Dedifferentiated amniotic fluid mesenchymal stem cell (primary cell): ENCODE measurements at regions not wholly inside any gene's neighbourhood (a gene's known extent, or its start where the extent isn't known, plus 50 kb on each side); places are given as distances from the start of the nearest gene placed in this dataset.
"Not testable (repeated sequence)": the region's sequence is repeated elsewhere in the genome, so short reads cannot be mapped to it uniquely, and the experiment has no call there.

Experiments used
- DNase-seq: peaks from one replicate; pipeline ENCODE4 v3.0.0-alpha.2; 2016; ENCODE audit errors: extremely low spot score

DNA sequence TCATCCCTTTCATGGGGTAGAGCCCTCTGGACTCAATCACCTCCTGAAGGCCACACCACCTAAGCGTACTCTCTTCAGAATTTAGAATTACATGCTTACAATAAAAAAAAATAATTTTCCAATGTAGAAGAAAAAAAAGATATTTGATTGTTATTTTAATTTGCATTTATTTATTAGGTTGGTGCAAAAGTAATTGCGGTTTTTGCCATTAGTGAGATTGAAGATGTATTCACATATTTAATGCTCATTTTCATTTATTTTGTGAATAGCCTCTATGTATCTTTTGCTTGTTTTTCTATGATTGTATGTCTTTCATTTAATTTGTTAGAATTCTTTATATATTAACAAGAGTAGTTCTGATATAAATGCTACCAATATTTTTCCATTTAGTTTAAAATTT lies 220.5 kb downstream of the RND3 start:
- DNase-seq: no peak

DNA sequence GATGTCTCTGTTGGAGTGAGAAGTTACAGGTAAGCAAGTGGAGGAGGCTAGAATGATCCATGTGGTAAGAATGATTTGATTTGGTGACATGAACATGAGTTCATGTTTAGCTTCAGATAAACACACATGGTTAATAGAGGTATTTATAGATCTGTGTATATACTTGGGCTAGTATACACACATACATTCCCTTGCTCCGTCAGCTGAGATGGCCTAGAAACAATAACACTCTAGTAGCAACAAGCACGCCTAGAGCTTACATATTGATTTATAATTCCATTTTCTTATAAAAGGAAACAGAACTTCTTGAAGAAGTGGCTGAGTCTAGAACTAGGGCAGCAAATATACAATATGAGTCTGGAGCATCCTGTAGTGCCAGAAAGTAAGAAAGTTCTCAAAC lies 223.0 kb downstream of the RND3 start:
- DNase-seq: no peak

DNA sequence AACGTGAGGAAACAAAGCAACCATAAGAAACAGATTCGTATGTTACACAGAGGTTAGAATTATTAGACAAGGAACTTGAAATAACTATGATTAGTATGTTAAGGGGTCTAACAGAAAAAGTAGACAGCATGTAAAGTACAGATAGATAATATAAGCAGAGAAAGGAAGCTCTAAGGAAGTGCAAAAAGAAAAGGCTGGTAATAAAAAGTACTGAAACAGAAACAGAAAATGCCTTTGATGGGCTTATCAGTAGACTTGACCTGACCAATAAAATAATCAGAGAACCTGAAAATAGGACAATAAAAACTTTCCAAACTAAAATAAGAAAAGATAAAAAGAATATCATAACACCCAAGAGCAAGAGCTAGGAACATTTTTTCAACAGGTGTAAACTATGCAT lies 225.8 kb downstream of the RND3 start:
- no peak for DNase-seq

DNA sequence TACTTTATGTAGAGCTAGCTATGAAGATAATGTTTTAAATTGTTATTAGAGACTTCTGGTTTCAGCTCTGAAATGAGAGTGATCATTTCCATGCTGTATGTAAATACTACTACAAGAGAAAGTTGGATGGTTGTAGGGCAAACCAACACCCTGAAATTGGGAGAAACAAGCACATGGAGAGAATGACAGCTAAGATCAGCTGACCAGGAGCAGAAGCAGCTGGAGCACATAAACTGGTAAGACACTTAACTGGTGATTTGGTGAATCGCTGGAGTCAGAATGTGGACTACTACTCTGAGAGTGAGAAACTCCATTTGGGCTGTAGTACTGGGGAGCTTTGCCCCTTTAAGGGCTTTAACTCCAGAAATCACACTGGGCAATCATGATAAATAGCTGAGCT lies 226.8 kb downstream of the RND3 start:
- DNase-seq: no peak

DNA sequence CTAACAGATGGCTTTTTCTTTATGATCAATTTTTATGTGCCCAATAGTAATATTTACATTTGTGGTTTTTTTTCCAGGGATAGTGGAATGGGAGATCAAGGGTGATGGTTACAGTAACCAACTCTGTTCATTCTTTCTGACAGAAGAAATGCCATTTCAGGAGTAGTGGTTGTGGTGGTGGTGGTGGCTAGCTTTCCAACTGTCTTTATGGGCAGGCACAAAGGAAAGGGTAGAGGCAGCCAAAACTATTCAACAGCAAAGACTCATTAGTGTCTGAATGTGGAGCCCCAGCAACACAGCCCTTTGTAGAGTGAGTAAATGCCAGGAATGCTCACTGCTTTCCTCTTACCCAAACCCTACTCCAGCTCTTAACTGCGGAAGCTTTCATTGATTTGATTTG lies 227.7 kb downstream of the RND3 start:
- no peak for DNase-seq

DNA sequence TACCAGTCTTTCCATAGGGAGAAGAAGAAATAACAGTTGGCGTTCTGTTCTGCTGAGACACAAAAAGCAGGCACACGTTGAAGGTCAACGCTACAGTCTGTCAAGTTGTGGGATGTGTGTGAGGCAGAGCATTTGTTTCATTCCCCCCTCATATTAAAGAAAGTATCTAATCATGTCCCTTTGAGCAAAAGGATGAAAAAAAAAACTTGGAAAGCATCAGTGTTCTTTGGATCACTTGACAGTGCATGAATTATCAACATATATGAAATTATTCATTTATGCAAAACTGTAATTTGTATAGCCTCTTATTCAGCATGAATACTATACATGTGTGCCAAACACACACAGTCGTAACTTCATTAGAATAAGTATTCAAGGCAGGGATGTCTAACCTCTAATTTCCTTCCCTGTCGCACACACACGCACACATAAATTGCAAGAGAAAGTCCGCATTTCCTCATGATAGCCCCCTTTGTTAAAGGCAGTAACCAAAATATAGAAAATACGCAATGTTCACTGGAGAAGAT lies 228.6 kb downstream of the RND3 start:
- no peak for DNase-seq

- no peak for DNase-seq
Measured at GRCh38 chr2:150256736-150257135, 230.7 kb downstream of the RND3 start.

DNA sequence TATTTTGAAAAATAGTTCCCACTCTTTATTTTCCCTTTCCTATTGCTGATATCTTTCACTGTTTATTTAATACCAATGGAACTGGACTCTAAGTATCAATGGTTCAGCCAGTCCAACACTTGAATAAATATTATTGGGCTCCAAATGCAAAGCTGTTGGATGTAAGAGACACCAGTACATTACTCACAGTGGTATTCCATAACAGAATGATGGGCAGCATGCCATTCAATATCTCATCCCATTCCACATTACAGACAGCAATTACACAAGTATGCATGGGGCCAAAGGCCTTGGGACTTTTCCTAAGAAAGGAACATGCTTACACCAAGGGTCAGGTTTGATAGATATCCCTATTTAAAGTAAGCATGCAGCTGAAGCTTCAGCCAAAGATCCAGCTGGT lies 231.9 kb downstream of the RND3 start:
- DNase-seq: peak; percentile 30

DNA sequence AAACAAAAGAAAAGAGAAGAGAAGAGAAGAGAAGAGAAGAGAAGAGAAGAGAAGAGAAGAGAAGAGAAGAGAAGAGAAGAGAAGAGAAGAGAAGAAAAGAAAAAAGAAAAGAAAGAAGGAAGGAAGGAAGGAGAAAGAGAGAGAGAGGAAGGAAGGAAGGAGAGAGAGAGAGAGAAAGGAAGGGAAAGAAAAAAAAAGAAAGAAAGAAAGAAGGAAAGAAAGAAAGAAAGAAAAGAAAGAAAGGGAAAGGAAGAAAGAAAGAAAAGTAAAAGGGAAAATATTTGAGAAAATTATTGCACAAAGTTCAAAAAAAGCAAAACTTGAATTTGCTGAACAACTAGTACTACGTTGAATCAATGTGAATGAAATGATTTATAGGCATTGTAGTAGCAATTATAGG lies 237.7 kb downstream of the RND3 start:
- DNase-seq: not testable (repeated sequence)

GRCh38 chr2:150247481-150247880 lies 240.0 kb downstream of the RND3 start:
- DNase-seq: no peak

GRCh38 chr2:150234787-150235446 lies 252.6 kb downstream of the RND3 start:
- peak; percentile 89 for DNase-seq

- no peak for DNase-seq
Measured at GRCh38 chr2:150232871-150233270, 254.6 kb downstream of the RND3 start.

DNA sequence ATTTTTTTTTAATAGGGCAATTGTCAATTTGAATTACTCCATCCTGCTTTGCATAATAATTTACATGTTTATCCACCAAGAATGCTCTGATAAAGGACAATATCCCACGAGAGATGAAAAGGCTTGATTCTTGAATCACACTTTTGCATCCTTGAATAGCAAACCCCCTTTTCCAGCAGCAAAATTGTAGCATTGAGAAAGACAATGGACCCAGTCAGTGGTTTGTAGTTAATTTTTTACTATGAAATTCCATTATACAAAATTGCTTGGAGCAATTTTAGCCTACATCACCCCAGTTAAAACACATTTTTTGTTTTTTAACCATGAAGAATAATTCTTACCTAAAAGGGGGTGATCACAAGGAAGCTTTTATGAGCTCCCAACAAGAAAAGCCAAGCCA lies 255.1 kb downstream of the RND3 start:
- no peak for DNase-seq

GRCh38 chr2:150230616-150231015 lies 256.9 kb downstream of the RND3 start:
- no peak for DNase-seq

DNA sequence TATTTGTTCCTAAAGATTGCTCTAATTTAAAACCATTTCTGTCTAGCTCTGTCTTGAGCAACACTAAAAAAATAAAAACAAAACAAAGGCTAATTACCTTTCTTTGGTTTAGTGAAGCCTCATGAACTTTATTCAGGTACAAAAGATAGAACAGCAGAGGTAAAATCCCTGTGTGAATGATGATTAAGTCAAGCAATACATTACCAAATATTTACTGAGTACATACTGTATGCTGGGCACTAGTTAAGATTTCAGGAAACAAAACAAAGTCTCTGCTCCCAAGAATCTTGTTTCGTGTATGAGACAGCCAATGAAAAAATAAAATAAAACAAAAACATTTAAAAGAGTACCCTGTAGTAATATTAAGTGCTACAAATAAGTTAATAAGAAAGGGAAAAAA lies 257.5 kb downstream of the RND3 start:
- no peak for DNase-seq

- DNase-seq: no peak
Measured at GRCh38 chr2:150228936-150229335, 258.5 kb downstream of the RND3 start.

DNA sequence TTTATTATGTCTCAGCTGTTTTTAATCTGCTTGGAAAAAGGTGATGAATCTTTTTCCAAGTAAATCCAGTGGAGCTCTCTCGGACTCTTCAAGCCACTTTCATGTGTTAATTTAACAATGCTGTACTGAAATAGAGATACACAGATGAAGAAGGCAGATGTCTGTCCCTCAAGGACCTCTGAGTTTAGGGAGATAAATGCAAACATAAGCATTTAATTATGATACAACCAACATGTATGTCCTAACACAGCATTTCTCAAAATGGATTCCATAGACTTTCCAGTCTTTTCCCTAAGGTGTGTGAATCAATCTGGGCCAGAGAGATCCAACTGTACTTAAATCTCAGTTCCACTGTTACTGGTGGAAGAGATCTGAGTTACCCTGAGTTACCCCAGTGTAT lies 262.4 kb downstream of the RND3 start:
- DNase-seq: no peak

GRCh38 chr2:150224321-150224720 lies 263.1 kb downstream of the RND3 start:
- DNase-seq: no peak

DNA sequence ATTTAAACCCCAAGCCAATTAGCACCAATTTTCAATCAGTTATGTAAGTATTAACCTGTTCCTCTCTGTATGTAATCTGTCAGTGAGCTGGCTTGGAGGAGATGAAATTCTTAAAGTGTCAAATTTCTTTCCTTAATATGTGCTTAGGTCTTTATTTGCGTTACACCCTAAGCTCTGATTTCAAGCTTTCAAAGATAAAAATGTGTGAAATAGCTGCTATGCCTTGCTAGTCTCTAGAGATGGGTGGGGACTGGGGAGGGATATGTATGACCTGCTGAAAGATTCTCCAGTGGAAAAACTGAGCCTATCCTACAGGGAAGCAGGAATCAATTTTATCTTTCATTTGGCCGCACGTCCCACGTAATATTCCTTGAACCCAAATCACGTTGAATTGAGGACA lies 264.5 kb downstream of the RND3 start:
- DNase-seq: no peak

- no peak for DNase-seq
Measured at GRCh38 chr2:150222379-150222778, 265.1 kb downstream of the RND3 start.

DNA sequence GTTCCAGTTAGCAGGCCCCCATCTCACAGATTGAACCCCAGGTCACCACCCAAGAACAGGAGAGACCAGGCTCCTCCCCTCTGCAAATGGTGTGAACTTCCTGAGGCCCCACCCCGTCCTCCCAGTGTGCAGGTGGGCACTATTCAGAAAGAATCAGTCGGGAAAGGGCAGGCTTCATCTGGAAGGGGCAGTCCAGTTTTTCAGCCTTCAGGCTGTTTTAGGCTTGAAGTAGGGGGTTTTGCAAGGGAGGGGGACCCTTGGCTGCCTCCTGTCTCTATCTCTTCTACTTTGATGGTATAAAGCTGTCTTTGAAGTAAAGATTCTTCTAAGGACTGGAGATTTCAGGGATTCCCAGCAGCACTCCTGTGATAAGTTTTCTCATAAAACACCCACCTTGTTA lies 267.6 kb downstream of the RND3 start:
- DNase-seq: no peak

- no peak for DNase-seq
Measured at GRCh38 chr2:150215041-150215440, 272.4 kb downstream of the RND3 start.

GRCh38 chr2:150214626-150215025 lies 272.8 kb downstream of the RND3 start:
- no peak for DNase-seq

DNA sequence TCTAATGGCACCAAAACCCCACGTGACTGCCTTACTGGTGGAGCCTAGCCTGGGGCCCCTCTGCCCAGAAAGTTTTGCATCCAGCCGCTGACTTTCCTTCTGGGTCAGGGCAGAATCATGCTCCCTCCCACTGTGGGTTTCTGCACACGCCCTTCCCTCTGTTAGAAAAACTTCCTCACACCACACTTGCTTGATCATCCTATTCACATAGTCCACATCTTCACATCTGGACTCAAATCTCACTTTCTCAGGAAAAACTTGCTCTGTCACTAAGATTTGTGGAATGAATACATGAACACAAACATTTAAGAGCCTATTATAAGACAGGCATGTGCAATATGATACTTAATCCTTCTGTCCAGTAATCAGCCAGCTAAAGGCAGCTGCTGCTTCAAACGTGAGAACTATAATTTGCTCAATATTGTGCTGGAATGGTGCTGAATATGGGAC lies 274.7 kb downstream of the RND3 start:
- DNase-seq: peak; percentile 81
